GM23338 (cell line): ENCODE measurements at regions not wholly inside any gene's neighbourhood (a gene's known extent, or its start where the extent isn't known, plus 50 kb on each side); places are given as distances from the start of the nearest gene placed in this dataset.

Experiments used
- ATAC-seq: fragments of 200-7000 bp; cut with Tn5 transposase; 3 replicates; pipeline ENCODE4 v1.9.1; 2020
- DNase-seq: peaks from one replicate; pipeline ENCODE4 v3.0.0-alpha.2; 2015; ENCODE audit warnings: low spot score
- H2AFZ ChIP-seq: fragments of 200-600 bp; sonication (generic); 2 replicates; pipeline ENCODE4 v1.8.0; 2016; ENCODE audit warnings: antibody characterized with exemption, mild to moderate bottlenecking, moderate library complexity
- H3F3A ChIP-seq: fragments of 200-600 bp; sonication (generic); replicated peaks from 2 replicates; pipeline ENCODE4 v1.8.0; 2017; ENCODE audit warnings: antibody characterized with exemption, mixed run types, low read depth
- H3K27ac ChIP-seq: fragments of 200-600 bp; sonication (generic); 2 replicates; pipeline ENCODE4 v1.6.1; 2016; ENCODE audit warnings: low read depth
- H3K27me3 ChIP-seq: fragments of 200-600 bp; sonication (generic); 2 replicates; pipeline ENCODE4 v1.8.0; 2016; ENCODE audit warnings: mild to moderate bottlenecking, mixed run types, moderate library complexity; ENCODE audit not compliant: insufficient read depth
- H3K36me3 ChIP-seq: fragments of 200-600 bp; sonication (generic); 2 replicates; pipeline ENCODE4 v1.8.0; 2016; ENCODE audit warnings: mild to moderate bottlenecking; ENCODE audit not compliant: insufficient read depth
- H3K4me1 ChIP-seq: fragments of 200-600 bp; sonication (generic); 2 replicates; pipeline ENCODE4 v1.8.0; 2016; ENCODE audit warnings: mild to moderate bottlenecking, moderate library complexity; ENCODE audit not compliant: insufficient read depth
- H3K4me2 ChIP-seq: fragments of 200-600 bp; sonication (generic); 2 replicates; pipeline ENCODE4 v1.7.1; 2017; ENCODE audit warnings: mixed run types
- H3K4me3 ChIP-seq: fragments of 200-600 bp; sonication (generic); 2 replicates; pipeline ENCODE4 v1.6.1; 2016; ENCODE audit warnings: mixed run types
- H3K79me2 ChIP-seq: fragments of 200-600 bp; sonication (generic); replicated peaks from 2 replicates; pipeline ENCODE4 v1.8.0; 2017; ENCODE audit warnings: mild to moderate bottlenecking; ENCODE audit not compliant: insufficient read depth
- H3K9me2 ChIP-seq: fragments of 200-600 bp; sonication (generic); 2 replicates; pipeline ENCODE4 v1.8.0; 2017; ENCODE audit not compliant: insufficient read depth
- H4K20me1 ChIP-seq: fragments of 200-600 bp; sonication (generic); replicated peaks from 2 replicates; pipeline ENCODE4 v1.8.0; 2017; ENCODE audit warnings: mild to moderate bottlenecking; ENCODE audit not compliant: insufficient read depth
- H3K27ac Mint-ChIP-seq: 2 replicates; pipeline ENCODE4 v1.8.0; 2020; ENCODE audit warnings: inconsistent platforms, mild to moderate bottlenecking, moderate library complexity, mixed read lengths
- H3K27me3 Mint-ChIP-seq: 3 replicates; pipeline ENCODE4 v1.8.0; 2022; ENCODE audit warnings: low read depth, mild to moderate bottlenecking, moderate library complexity, mixed read lengths, inconsistent platforms; ENCODE audit not compliant: insufficient read depth, poor library complexity
- H3K36me3 Mint-ChIP-seq: 3 replicates; pipeline ENCODE4 v1.8.0; 2021; ENCODE audit warnings: low read depth, mild to moderate bottlenecking, inconsistent platforms, moderate library complexity, mixed read lengths
- H3K4me1 Mint-ChIP-seq: 3 replicates; pipeline ENCODE4 v1.8.0; 2020; ENCODE audit warnings: mild to moderate bottlenecking, inconsistent platforms, mixed read lengths
- H3K4me3 Mint-ChIP-seq: 3 replicates; pipeline ENCODE4 v1.8.0; 2021; ENCODE audit warnings: moderate library complexity, mild to moderate bottlenecking, inconsistent platforms, mixed read lengths
- H3K9me3 Mint-ChIP-seq: 3 replicates; pipeline ENCODE4 v1.8.0; 2020; ENCODE audit warnings: moderate library complexity, mild to moderate bottlenecking, inconsistent platforms, mixed read lengths
- CREB1 ChIP-seq: fragments of 250-450 bp; sonication (Bioruptor Pico); IDR thresholded peaks from 2 replicates; pipeline ENCODE4 v1.5.0; 2020; ENCODE audit warnings: low read depth, mild to moderate bottlenecking, moderate library complexity
- CTCF ChIP-seq, 2 experiments: fragments of 200-600 bp in 1 of 2; sonication (generic) in 1 of 2; conservative IDR thresholded peaks; 2 replicates each; pipeline versions ENCODE4 v1.5.1 to v1.6.1; 2016 to 2017; ENCODE audit warnings: antibody characterized with exemption in 2 of 2, low read depth in 2 of 2, mild to moderate bottlenecking in 2 of 2, moderate library complexity in 1 of 2
- ETS1 ChIP-seq: IDR thresholded peaks from 2 replicates; pipeline ENCODE4 v1.6.1; 2016; ENCODE audit warnings: antibody characterized with exemption
- EZH2 ChIP-seq: fragments of 200-600 bp; sonication (generic); IDR thresholded peaks from one replicate; pipeline ENCODE4 v1.8.0; 2017; ENCODE audit warnings: antibody characterized with exemption, mild to moderate bottlenecking, low read depth; ENCODE audit not compliant: unreplicated experiment
- JUNB ChIP-seq: IDR thresholded peaks from one replicate; pipeline ENCODE4 v1.6.1; 2016; ENCODE audit warnings: antibody characterized with exemption; ENCODE audit not compliant: unreplicated experiment
- POLR2AphosphoS5 ChIP-seq: IDR thresholded peaks from 2 replicates; pipeline ENCODE4 v1.6.1; 2016; ENCODE audit warnings: antibody characterized with exemption, low read depth
- STAT1 ChIP-seq: IDR thresholded peaks from one replicate; pipeline ENCODE4 v1.6.1; 2016; ENCODE audit warnings: antibody characterized with exemption; ENCODE audit not compliant: unreplicated experiment
- ZNF114 ChIP-seq: fragments of 250-450 bp; sonication (Bioruptor Pico); IDR thresholded peaks from 2 replicates; pipeline ENCODE4 v1.5.0; 2020; ENCODE audit warnings: mild to moderate bottlenecking, moderate library complexity
- ZNF331 ChIP-seq: fragments of 250-450 bp; sonication (Bioruptor Pico); IDR thresholded peaks from 2 replicates; pipeline ENCODE4 v1.5.0; 2020; ENCODE audit warnings: low read depth, mild to moderate bottlenecking, moderate library complexity
- ZNF462 ChIP-seq: fragments of 250-450 bp; sonication (Bioruptor Pico); IDR thresholded peaks from 2 replicates; pipeline ENCODE4 v1.5.0; 2020; ENCODE audit warnings: mild to moderate bottlenecking, moderate library complexity

GRCh38 chr11:134823970-134824369, 411.9 kb upstream of the B3GAT1 start:
- peaks cover 3% of the 10 kb centered on the region; the same call in 1 of the 3 replicates for H3K9me3 Mint-ChIP-seq
- Histone ChIP-seq H3K4me1 (0 out of 2 replicates have a peak, but pooled peaks cover 3% of the 10 kb centered on the region), H3K79me2 (no peaks in the 10 kb centered on the region), H3F3A (no peaks in the 10 kb centered on the region), H3K27ac (no peak overlapping the region), H3K27me3 (no peaks in the 10 kb centered on the region), H2AFZ (no peak overlapping the region), H3K9me2 (0 out of 2 replicates have a peak, but pooled peaks cover 6% of the 10 kb centered on the region), H3K4me2 (no peak overlapping the region), H4K20me1 (no peaks in the 10 kb centered on the region), H3K4me3 (no peak overlapping the region), H3K36me3 (no peaks in the 10 kb centered on the region)
- no peak for DNase-seq
- peaks cover 4% of the 10 kb centered on the region for H3K27me3 Mint-ChIP-seq
- H3K27ac Mint-ChIP-seq: no peak overlapping the region
- no peak for ATAC-seq
- H3K36me3 Mint-ChIP-seq: no peaks in the 10 kb centered on the region
- peaks cover 12% of the 10 kb centered on the region; the same call in 2 of the 3 replicates for H3K4me1 Mint-ChIP-seq
- TF ChIP-seq CREB1 (CRISPR knock-in tag) (no peak), ZNF114 (CRISPR knock-in tag) (no peak), ETS1 (no peak), STAT1 (no peak), ZNF462 (CRISPR knock-in tag) (no peak), ZNF331 (CRISPR knock-in tag) (no peak), POLR2AphosphoS5 (no peak), CTCF (conservative IDR thresholded peaks at IDR 0.05; ENCODE audit: low read depth in 2 of 2) (no peak), EZH2 (no peak), JUNB (no peak)
- H3K4me3 Mint-ChIP-seq: no peak overlapping the region
